Body of pancreas (tissue), 4 donors: ENCODE measurements at regions not wholly inside any gene's neighbourhood (a gene's known extent, or its start where the extent isn't known, plus 50 kb on each side); places are given as distances from the start of the nearest gene placed in this dataset.

Source experiments
- CTCF ChIP-seq, 7 experiments: fragments of 450-650 bp in 4 of 7; fragments of 200-600 bp in 3 of 7; sonication (generic) in 3 of 7; IDR thresholded peaks; one replicate each; pipeline ENCODE4 v1.5.1; 2016 to 2019; ENCODE audit warnings: antibody characterized with exemption in 7 of 7
- POLR2A ChIP-seq, 3 donors: fragments of 450-650 bp; IDR thresholded peaks; one replicate each; pipeline ENCODE4 v1.6.1; 2016; ENCODE audit warnings: antibody characterized with exemption in 3 of 3, mild to moderate bottlenecking in 2 of 3

DNA sequence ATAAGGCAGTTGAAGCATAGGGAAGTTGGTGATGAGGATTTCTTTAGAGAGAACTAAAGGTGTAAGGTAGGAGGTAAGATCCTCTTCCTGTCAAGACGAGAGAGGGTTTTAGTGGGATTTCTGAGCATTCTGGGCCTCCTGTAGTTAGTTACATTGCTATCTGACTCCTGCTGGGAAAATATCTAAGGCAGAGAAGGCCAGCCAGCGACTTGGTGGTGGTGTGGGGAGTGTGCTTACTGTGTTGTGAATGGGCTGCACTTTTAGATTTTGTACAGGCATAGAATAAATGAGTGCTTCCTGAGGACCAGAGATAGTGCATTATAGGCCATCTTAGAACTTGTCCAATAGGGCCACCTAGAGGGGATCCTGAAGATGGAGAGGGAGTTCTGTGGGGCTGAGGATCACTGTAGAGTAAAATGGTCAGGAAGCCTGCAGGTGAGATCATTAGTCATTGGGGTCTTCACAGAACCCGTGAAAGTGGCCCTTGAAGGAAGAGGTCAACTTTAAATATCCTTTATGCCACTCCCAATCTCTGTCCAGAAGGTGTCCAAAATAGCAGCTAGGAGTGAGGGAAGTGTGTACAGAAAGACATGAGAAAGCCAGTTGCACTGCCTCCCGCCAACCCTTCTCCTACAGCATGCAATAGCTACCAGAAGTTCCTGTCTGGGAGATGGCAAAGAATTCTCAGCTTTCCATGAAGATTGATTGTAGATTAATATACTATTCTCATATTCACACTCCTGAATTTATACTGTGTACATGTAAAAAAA is 266.6 kb downstream of the POLR1F start:
- no peak for TF ChIP-seq CTCF (IDR thresholded peaks at IDR 0.05)
- no peak for TF ChIP-seq POLR2A (IDR thresholded peaks at IDR 0.05)
